Hepatocyte (in vitro differentiated cells): ENCODE measurements at regions not wholly inside any gene's neighbourhood (a gene's known extent, or its start where the extent isn't known, plus 50 kb on each side); places are given as distances from the start of the nearest gene placed in this dataset.

Experiments
- DNase-seq: peaks from one replicate; pipeline ENCODE4 v3.0.0-alpha.2; 2016; ENCODE audit warnings: low spot score
- H2AFZ ChIP-seq: fragments of 200-600 bp; sonication (generic); 2 replicates; pipeline ENCODE4 v1.6.0; 2016; ENCODE audit warnings: antibody characterized with exemption, mild to moderate bottlenecking
- H3K27ac ChIP-seq: fragments of 200-600 bp; sonication (generic); 2 replicates; pipeline ENCODE4 v1.5.1; 2016; ENCODE audit warnings: mild to moderate bottlenecking
- H3K27me3 ChIP-seq: fragments of 200-600 bp; sonication (generic); 2 replicates; pipeline ENCODE4 v1.6.1; 2016
- H3K36me3 ChIP-seq: fragments of 200-600 bp; sonication (generic); replicated peaks from 2 replicates; pipeline ENCODE4 v1.5.1; 2016; ENCODE audit warnings: low read depth; ENCODE audit not compliant: insufficient read depth
- H3K4me1 ChIP-seq: fragments of 200-600 bp; sonication (generic); 2 replicates; pipeline ENCODE4 v1.5.1; 2016; ENCODE audit warnings: mild to moderate bottlenecking, moderate library complexity; ENCODE audit not compliant: insufficient read depth
- H3K4me2 ChIP-seq: fragments of 200-600 bp; sonication (generic); 2 replicates; pipeline ENCODE4 v1.6.0; 2016
- H3K4me3 ChIP-seq: fragments of 200-600 bp; sonication (generic); 2 replicates; pipeline ENCODE4 v1.5.1; 2016; ENCODE audit warnings: mild to moderate bottlenecking
- H3K79me2 ChIP-seq: fragments of 200-600 bp; sonication (generic); 2 replicates; pipeline ENCODE4 v1.6.0; 2017; ENCODE audit warnings: mild to moderate bottlenecking
- H3K9me2 ChIP-seq: fragments of 200-600 bp; sonication (generic); replicated peaks from 2 replicates; pipeline ENCODE4 v1.6.0; 2017; ENCODE audit warnings: mild to moderate bottlenecking; ENCODE audit not compliant: insufficient read depth
- H3K9me3 ChIP-seq: fragments of 200-600 bp; sonication (generic); 2 replicates; pipeline ENCODE4 v1.5.1; 2016; ENCODE audit warnings: low read depth, mild to moderate bottlenecking
- H4K20me1 ChIP-seq: fragments of 200-600 bp; sonication (generic); 2 replicates; pipeline ENCODE4 v1.6.0; 2016; ENCODE audit warnings: mild to moderate bottlenecking; ENCODE audit not compliant: insufficient read depth, poor library complexity, severe bottlenecking
- EZH2 ChIP-seq: fragments of 200-600 bp; sonication (generic); IDR thresholded peaks from 2 replicates; pipeline ENCODE4 v1.6.1; 2016; ENCODE audit warnings: antibody characterized with exemption, mild to moderate bottlenecking, borderline replicate concordance
- EZH2phosphoT487 ChIP-seq: fragments of 200-600 bp; sonication (generic); IDR thresholded peaks from one replicate; pipeline ENCODE4 v1.6.1; 2018; ENCODE audit warnings: antibody characterized with exemption, mild to moderate bottlenecking, low read depth, moderate library complexity; ENCODE audit not compliant: unreplicated experiment, severe bottlenecking
- WGBS: methylation state at CpG from one replicate; pipeline ENCODE4 v1.1.6; 2016; ENCODE audit warnings: low lambda C conversion rate; ENCODE audit errors: missing lambda C conversion rate; 5-methylcytosine and 5-hydroxymethylcytosine counted together
- TF ChIP-seq, protein P1 (sequence below): fragments of 200-600 bp; sonication (generic); IDR thresholded peaks from 2 replicates; pipeline ENCODE4 v1.5.1; 2016; ENCODE audit warnings: antibody characterized with exemption, mild to moderate bottlenecking; ENCODE audit not compliant: poor library complexity

DNA sequence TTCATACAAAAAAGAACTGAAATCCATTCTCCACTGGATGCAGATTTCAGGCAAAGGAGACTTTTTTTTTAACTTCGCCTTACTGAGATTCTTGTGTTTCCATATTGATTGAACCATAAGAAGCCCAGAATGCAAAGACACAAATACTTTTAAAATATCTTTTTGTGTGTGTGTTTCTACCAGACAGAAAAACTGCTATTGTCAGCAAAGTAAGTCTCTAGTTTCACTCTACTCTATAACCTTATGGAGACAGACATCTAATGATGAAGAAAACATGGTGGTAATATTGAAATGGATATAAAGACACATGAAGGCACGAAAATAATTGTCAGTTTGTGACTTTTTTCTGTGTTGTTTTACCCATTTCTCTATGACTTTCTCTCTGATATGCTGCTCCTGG, 260.3 kb upstream of the RORB start:
- Histone ChIP-seq H3K9me3 (no peaks in the 10 kb centered on the region), H3K79me2 (no peaks in the 10 kb centered on the region), H3K4me1 (no peaks in the 10 kb centered on the region), H4K20me1 (no peaks in the 10 kb centered on the region), H2AFZ (no peak overlapping the region), H3K4me3 (no peak overlapping the region), H3K27me3 (no peaks in the 10 kb centered on the region), H3K27ac (no peak overlapping the region), H3K36me3 (no peaks in the 10 kb centered on the region), H3K4me2 (no peak overlapping the region), H3K9me2 (no peaks in the 10 kb centered on the region)
- TF ChIP-seq EZH2phosphoT487: no peak
- TF ChIP-seq, protein P1, sequence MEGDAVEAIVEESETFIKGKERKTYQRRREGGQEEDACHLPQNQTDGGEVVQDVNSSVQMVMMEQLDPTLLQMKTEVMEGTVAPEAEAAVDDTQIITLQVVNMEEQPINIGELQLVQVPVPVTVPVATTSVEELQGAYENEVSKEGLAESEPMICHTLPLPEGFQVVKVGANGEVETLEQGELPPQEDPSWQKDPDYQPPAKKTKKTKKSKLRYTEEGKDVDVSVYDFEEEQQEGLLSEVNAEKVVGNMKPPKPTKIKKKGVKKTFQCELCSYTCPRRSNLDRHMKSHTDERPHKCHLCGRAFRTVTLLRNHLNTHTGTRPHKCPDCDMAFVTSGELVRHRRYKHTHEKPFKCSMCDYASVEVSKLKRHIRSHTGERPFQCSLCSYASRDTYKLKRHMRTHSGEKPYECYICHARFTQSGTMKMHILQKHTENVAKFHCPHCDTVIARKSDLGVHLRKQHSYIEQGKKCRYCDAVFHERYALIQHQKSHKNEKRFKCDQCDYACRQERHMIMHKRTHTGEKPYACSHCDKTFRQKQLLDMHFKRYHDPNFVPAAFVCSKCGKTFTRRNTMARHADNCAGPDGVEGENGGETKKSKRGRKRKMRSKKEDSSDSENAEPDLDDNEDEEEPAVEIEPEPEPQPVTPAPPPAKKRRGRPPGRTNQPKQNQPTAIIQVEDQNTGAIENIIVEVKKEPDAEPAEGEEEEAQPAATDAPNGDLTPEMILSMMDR: no peak
- no peak for TF ChIP-seq EZH2
- no peak for DNase-seq
- WGBS: 74% methylated on average over 2 of the region's 2 CpGs

DNA sequence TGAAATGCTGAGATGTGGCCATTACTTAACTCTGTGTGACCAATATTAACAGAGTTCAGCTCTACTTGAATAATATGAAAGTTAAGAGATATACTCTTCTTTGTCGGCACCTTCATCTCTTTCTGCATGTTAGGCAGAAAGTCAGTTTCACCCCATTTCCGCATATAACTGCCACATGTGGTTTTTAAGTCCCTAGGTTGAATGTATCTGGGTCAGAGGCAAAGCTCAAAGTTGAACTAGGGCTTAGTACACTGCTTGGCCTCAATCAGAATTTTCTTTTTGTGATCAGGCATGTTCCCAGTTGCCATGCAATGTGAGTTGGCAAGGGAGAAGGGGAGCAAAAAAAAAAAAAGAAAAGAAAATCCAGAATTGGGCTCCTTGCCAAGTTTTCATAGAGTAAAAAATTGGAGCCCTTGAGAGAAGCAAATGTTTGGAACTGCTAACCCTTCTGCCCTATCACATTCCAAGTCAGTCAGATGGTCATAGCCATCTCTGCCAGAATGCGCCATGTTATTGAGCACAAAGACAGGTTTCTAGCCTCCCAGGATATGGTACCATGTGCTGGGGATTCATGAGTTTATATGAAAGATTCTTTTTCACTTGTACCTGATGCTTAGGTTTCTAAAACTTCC, 251.2 kb upstream of the RORB start:
- 86% methylated on average over 3 of the region's 3 CpGs for WGBS
- Histone ChIP-seq H3K9me2 (no peaks in the 10 kb centered on the region), H3K27me3 (no peaks in the 10 kb centered on the region), H3K79me2 (no peaks in the 10 kb centered on the region), H4K20me1 (no peaks in the 10 kb centered on the region), H3K36me3 (no peaks in the 10 kb centered on the region), H3K9me3 (no peaks in the 10 kb centered on the region), H3K4me1 (no peaks in the 10 kb centered on the region), H3K4me2 (no peak overlapping the region), H3K4me3 (no peak overlapping the region), H2AFZ (no peak overlapping the region), H3K27ac (no peak overlapping the region)
- TF ChIP-seq, protein P1: no peak
- TF ChIP-seq EZH2: no peak
- TF ChIP-seq EZH2phosphoT487: no peak
- DNase-seq: no peak

DNA sequence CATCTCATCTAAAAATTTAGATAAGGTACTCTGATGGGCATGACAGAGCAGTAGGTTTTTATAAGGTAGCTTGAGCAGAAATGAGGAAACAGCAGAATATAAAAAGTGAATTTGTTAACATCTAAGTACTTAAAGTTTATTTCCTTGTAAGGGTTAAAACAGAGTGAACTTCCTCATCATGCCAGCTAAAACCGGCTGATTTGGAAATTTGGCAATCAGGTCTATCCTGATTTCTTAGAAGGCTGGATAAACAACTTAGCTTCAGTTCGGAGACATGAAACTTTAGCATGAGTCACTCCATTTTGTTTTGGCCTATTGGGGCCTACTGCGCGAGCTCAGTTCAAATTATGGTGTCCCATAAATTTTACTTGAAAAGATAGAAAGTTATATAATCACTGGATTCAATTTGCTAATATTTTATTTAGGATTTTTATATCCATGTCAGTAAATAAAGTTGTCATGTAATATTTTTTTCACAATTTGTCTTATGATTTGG, 241.6 kb upstream of the RORB start:
- DNase-seq: no peak
- Histone ChIP-seq H3K4me3 (no peak overlapping the region), H3K27me3 (no peaks in the 10 kb centered on the region), H3K36me3 (no peaks in the 10 kb centered on the region), H3K9me2 (no peaks in the 10 kb centered on the region), H3K4me1 (no peaks in the 10 kb centered on the region), H3K27ac (no peak overlapping the region), H3K79me2 (no peaks in the 10 kb centered on the region), H4K20me1 (no peaks in the 10 kb centered on the region), H3K9me3 (no peaks in the 10 kb centered on the region), H3K4me2 (no peak overlapping the region), H2AFZ (no peak overlapping the region)
- WGBS: 72% methylated on average over 4 of the region's 4 CpGs
- no peak for TF ChIP-seq EZH2phosphoT487
- TF ChIP-seq EZH2: no peak
- TF ChIP-seq, protein P1: no peak
